Hippocampal formation (tissue), 2 donors: ENCODE measurements at regions not wholly inside any gene's neighbourhood (a gene's known extent, or its start where the extent isn't known, plus 50 kb on each side); places are given as distances from the start of the nearest gene placed in this dataset.
"Not testable (repeated sequence)": the region's sequence is repeated elsewhere in the genome, so short reads cannot be mapped to it uniquely, and the experiment has no call there.

Experiments
- DNase-seq, 2 donors: peaks; one replicate each; lab custom pipeline; 2025; lab: John Stamatoyannopoulos, UW

DNA sequence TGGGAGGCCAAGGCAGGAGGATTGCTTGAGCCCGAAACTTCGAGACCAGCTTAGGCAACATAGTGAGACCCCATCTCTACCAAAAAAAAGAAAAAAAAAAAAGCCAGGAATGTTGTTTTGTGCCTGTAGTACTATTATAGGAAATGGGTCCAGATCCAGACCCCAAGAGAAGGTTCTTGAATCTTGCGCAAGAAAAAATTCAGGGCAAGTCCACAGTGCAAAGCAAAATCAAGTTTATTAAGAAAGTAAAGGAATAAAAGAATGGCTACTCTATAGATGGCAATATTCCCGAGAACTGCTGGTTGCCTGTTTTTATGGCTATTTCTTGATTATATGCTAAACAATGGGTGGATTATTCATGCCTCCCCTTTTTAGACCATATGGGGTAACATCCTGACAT is 51.2 kb upstream of the RDX start:
- DNase-seq = no peak

DNA sequence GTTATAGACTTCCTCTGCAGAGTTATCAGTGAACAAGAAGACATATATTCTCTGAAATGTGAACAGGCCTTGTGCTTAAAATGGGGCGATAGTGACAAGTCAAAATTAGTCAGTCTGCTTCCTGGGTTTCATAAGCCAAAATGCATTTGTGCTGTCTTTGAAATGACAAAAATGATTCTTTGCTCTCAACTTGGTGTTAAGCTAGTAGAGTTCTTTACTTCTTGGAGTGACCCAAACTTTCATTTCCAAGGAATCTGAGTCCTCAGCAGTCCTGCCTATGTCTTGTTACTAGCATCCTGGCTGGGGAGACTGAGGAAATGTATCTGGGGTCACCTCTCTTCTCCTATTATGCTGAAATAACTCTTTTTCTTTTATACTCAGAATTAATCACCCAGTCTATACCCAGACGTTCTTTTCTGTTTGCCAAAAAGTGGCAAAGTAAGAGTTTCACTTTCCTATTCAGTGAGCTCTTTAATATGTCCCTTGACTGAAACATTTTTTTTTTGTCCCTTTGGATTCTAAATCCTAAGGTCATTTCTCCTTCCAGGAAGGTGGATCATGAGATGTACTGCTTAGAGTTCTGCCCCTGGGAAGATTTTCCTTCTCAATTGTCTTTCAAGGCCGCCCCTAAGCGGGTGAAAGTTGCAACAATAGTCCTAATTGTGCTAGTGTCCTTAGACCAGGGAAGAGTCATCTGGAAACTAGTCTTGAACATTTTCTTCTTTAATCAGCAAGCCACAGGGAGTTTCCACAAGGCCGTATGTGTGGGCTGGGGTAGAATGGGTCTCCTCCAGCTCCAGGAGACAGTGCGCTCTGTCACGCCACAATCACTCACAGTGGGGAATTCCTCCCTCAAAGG is 53.0 kb upstream of the RDX start:
- peak in 1 of 2 donors; percentile 9 for DNase-seq

DNA sequence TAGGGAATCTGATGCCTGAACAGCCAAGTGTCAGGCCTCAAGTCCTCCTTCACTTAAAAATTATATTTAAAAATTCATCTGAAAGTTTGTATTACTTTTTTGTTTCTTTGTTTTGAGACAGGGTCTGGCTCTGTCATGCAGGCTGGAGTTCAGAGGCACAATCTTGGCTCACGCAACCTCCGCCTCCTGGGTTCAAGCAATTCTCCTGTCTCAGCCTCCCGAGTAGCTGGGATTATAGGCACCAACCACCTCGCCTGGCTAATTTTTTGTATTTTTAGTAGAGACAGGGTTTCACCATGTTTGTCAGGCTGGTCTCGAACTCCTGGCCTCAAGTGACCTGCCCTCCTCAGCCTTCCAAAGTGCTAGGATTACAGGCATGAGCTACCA is 53.6 kb upstream of the RDX start:
- not testable (repeated sequence) for DNase-seq

DNA sequence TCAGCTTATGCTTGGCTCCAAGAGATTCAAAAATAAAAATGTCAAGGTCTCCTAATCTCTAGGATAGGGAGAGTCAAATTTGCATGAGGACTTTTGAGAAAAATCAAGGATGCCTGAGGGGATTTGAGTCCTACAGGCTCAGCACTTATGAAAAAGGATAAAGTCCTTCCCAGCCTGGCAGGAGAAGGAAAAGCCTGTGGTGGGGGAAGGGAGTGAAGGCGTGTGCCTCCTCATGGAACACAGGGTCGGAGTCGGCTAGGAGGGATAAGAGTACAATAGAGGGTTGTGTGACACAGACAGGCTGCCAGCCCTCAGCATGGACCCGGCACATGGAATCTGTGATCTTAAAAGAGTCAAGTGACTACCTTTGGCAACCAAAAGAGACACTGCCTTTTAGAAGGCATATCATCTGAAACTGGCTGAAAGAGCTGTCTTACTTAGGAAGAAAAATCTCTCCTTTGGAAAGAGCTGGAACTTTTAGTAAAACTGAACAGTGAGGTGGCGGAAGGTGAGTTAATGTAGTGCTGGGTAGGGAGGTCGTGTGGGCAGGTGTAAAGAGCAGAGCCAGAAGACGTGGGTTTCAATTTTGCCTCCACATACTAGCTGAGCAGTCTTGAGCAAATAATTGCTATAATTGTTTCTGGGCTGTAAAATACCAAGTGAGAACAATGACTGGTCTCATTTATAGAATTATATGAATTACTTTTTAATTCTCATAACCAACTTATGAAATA is 58.8 kb upstream of the RDX start:
- DNase-seq = no peak

DNA sequence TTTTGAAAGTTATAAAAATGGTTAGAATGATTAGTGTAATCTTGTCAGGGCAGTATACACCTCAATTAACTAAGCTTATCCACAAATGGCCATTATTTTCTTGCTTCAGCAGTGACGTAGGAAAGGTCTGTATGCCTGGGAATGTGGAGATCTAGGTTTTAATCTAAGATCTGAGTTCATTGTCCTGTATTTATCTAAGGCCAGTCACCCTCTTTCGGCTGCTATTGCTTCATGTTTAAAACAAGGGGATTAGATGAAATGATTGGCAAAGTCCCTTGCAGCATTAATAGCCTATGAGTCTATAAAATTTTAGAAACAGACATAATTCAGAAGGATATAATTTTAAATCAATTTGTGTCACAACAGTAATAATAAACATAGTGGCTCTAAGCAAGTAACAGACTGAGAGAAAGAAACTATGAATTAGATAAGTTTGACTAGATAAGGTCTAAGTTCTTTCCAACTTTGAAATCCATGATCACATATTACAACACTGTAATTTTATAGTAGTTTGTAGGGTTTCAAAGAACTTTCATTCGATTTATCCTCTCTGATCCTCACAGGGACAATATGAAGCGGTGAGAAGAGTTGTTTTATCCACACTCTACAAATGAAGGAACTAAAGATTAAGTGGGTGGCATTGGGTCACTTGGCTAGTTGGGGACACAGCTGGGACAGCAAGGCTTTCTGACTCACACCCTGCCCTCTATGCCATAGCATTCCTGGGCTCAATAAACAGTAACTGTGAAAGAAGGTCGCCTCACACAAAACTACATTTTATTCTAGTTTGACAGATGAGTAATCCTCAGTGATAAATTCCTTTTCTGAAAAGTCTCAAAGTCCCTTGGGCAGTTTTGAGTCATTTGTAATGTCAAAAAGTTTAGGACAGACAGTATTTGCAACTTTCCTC is 60.6 kb upstream of the RDX start:
- DNase-seq = no peak

DNA sequence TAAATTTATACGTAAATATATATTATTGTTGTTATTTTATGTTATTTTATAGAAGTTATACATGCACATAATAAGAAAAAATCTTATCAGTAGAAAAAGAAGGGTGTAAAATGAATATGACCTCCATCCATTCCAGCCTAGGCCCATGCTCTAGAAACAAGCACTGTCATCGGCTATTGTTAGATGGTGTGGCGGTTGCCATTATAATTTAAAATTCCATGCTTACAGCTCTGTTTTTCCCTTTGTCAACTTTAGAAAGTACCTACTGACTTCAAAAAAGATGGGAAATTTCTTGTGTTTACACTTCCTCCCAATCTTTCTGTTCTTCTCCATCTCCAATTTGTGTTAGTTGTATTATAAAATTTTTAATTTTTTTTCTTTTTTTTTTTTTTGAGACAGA is 61.9 kb upstream of the RDX start:
- no peak for DNase-seq

DNA sequence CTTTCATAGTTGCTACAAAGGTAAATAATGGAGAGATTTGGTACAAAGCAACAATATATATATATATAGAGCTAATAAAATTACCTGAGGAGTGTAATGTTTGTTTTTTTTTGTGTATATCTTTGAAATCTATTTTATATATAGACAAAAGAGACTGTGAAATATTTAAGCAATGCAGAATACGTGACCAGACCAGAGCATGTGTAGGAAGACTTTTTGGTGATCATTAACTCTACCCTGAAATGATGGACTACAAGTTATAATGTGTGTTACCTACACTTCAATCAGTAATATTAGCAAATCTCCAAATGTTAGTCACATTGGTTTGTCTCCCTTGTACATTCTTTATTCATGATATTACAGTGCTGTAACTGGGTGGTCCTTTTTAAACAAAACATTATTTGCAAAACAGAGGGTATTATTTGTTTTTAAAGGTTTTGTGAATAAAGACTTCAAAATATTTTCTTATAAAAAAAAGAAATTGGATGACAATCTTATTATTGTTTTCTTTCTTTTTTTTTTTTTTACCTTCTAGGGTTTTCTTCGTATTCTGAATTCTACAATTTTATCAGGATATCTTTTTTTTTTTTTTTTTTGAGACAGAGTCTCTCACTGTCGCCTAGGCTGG is 64.5 kb upstream of the RDX start:
- DNase-seq = not testable (repeated sequence)

DNA sequence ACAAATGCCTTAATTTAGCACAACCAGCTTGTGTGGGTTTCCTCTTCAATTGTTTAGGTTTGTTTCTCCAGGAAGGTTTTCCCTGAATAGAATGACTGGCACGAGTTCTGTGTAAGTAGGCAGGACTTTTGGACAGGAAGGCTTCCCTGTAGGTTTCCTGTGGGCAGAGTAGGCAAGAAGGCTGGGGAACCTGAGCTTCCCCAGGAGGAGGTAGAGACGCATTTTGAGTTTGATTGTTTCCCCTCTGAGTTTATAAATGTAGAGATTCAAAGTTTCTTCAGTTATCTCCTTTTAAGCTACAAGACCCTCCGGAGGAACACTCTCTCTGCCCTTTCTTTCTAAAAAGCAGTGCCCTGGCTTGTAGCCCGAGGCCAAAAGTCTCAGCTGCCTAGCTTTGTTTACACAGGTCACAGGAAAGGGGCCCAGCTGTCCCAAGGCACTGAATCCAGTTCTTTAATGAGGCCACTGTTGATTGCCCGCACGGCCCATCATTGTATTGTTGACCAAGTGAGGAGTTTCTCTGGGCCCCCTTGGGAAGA is 66.6 kb upstream of the RDX start:
- peak in 1 of 2 donors; percentile 35 for DNase-seq

DNA sequence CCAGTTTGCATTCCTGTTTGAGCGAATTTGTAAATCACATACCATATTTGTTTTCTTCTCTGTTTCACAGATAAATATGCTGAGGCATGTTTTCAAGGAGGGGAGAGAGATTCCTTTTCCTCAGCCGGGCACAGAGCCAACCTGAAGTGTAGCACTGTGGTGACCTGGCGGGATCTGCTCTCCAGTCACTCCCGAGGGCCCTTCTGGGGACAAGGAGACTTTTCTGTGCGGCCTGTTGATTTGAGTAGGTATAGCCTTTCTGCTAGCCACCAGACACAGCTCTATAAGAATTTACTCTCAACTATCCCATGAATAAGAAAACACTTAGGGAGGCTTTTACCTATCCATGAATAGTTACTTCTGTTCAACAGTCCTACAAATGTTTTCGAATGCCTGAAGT is 63.5 kb upstream of the FDX1 start:
- DNase-seq = no peak

DNA sequence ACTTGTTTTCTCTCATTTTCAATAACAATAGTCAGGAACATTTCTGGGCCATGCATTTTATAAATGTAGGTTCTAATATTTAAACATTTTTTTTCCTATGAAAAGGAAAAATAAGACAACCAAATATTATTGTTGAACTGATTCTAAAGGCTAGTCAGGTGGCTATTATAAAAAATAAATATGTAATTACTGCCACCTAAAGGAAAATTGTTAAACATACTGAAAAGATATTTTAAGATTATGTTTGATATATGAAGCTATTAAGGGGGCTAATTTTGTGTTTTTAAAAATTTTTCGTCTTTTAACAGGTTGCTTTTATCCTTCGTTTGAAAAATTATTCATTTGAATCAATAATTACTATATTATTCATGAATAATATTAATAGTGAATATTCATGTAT is 62.2 kb upstream of the FDX1 start:
- peak in 1 of 2 donors; percentile 68 for DNase-seq

DNA sequence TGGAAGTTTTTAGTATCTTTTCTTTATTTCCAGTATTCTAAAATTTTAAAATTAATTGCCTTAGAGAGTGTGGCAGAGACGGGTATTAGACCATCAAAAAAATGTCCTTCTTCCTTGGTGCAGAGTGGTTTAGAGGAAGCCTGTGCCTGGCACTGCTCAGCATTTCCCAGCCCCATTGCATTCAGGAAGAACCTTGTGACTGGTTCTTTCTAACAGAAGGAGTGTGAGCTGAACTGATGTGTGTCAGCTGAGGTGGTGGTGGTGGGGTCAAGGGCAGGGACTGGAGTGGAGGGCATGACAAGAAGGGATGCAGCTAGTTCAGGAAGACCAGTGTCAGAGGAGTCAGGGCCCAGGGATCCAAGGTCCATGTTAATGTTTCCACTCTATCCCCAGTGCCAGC is 58.7 kb upstream of the FDX1 start:
- no peak for DNase-seq

DNA sequence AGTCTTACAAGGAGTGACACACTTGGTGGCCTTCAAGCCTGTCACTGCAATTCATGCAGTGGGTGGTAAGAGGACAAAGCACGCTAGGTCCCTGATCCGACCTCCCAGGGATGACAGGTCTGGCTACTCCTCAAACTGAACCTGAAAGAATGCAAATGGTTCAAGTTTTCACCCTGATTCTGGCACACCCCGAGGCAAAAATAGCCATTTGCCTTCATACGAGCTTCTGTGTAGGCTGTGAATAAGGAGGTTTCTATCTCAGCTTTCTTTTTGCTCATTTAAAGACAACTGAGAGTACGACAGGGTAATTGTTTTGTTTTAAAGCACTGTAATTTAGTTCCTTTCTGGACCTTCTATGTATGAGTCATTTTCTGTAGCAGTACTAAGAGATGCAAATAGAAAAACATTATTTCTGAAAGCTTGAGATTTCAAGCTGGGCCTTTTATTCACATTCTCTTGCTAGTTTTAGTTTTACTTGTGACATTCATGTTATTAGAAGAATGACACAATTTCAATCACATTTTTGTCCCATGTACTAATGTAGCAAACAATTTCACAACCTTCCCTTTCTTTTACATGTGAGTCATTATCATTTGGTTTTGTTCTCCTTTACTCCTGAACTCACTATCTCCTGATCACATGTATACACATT is 56.6 kb upstream of the FDX1 start:
- DNase-seq = no peak

DNA sequence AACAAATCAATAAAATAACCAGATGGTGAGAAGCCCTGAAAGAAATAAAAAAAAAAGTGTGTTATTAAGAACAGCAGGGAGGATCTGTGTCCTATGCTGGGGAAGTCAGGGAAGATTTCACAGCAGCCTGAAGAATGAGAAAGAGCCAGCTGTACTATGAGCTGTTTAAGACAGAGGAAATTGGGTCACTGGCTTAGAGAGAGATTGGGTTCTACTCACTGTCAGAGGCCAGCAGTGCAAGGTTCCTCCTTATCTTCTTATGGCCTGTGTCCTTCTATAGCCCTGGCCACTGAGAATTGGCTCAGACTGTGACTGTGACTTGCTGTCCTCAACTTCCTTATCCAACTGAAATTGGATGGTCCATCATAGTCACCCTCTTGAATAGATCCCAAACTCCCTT is 54.8 kb upstream of the FDX1 start:
- DNase-seq = no peak

DNA sequence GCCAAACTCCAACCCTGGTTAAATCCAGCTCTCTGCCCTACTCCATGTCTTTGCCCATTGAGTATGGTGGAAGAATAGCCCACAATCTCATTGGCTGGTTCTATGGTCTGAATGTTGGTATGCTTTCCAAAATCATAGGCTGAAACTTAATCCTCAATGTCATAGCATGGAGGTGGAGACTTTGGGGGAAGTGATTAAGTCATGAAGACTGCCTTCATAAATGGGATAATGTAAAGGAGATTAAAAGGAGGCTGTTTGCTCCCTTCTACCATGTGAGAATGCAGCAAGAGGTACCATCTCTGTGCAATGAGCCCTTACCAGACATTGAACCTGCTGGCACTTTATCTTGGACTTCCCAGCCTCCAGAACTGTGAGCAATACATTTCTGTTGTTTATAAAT is 54.4 kb upstream of the FDX1 start:
- no peak for DNase-seq

DNA sequence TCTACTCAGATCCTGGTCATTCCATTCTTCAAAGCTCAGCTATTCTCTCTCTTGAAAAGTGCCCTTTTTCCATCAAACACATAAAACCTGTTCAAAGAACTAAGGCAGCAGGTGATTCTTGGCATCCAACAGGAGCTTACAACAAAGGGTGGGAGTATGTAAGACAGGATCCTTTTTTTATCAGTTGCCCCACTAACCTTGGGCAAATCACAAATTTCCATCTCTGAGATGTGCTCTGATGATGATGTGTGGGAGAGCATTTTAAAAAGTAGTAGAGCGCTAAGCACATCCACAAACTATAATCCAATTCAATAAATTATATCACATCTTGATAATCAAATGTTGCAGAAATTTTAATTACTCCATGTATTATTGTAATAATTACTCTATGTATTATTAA is 53.7 kb upstream of the FDX1 start:
- no peak for DNase-seq

DNA sequence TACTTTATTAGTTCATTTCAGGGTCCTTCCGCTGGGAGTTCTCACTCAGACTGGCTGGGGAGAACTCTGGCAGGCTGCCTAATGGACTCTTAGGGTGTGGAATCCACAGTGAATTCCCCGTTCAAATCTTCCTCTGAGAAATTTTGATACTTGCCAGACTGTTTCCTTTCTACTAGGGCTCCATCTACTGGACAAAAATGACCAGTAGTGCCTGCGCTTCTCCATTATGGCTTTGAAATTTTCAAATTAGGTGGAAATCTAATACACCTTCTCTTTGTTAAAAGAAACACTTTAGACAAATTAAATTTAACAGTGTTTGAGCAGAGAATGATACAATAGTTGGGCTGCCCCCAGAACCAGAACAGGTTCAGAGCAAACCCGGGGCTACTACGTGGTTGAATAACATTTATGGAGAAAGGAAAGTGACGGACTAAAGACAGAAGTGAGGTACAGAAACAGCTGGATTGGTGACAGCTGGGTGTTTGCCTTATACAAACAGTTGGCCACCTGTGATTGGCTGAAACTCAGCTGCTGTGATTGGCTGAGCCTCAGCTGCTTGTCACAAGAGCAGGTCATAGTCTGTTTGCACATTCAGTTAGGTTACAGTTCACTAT is 52.9 kb upstream of the FDX1 start:
- DNase-seq = peak; percentile 26 to 85

DNA sequence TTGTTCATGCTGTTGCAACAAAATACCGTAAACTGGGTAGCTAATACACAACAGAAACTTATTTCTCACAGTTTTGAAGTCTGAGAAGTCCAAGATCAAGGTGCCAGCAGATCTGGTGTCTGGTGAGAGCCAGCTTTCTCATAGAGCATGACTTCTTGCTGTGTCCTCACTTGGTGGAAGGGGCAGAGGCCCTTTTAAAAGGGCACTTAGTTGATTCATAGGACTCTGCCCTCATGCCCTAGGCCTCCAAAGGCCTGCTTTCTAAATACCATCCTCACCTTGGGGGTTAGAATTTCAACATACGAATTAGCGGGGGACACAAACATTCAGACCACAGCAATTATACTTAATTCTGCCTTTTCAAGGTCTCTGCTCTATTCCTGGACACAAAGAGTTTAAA is 52.3 kb upstream of the FDX1 start:
- DNase-seq = no peak

DNA sequence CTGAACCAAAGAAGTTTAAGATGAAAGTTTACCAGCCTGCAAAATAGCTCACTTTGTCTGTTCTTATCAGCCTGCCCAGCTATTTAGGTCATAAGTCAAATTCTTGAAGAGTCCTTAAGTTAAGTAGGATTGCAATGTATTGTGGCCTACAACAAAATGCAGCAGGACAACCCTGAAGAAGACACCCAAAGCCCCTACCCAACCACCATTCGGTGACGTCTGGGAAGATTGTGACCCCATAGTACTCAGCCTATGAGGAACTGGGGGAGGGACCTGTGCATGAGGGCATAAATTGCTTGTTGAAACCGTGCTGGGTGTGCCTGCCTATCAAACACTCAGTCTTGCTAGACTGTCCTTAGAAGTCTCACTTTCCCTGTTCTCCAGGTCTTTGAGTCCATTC is 50.5 kb upstream of the FDX1 start:
- DNase-seq = no peak

DNA sequence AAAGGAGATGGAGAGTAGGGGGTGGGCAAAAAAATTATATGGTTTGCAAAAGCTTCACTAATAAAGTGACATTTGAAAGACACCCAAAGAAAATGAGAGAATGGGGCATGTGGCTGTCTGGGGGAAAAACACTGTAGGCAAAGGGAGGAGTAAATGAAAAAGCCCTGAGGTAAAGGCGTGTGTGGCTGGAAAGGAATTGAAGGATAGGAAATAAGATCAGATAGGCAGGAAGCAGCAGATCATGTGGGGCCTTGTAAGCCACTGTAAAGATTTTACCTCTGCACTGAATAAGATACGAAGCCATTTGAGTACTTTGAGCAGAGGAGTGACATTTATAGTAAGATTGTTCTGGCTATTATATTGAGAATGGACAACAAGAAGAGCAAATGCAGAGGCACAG is 49.8 kb upstream of the FDX1 start:
- no peak for DNase-seq
